Spinal cord (tissue), 9 donors: ENCODE measurements at regions not wholly inside any gene's neighbourhood (a gene's known extent, or its start where the extent isn't known, plus 50 kb on each side); places are given as distances from the start of the nearest gene placed in this dataset.

Source experiments
- DNase-seq, 6 donors: peaks; one replicate each; pipeline versions ENCODE4 v3.0.0 to v3.0.0-alpha.2; 2013 to 2015; ENCODE audit warnings: low spot score in 6 of 6, low read depth in 4 of 6
- H3K27ac ChIP-seq: one replicate; pipeline ENCODE4 v1.5.1; 2013; ENCODE audit warnings: low read depth, low read length, control low read depth
- H3K27me3 ChIP-seq: one replicate; pipeline ENCODE4 v1.6.1; 2013; ENCODE audit warnings: low read length; ENCODE audit not compliant: control insufficient read depth, insufficient read depth
- H3K36me3 ChIP-seq: one replicate; pipeline ENCODE4 v1.6.1; 2013; ENCODE audit warnings: low read length; ENCODE audit not compliant: control insufficient read depth, insufficient read depth
- H3K4me1 ChIP-seq: one replicate; pipeline ENCODE4 v1.6.1; 2013; ENCODE audit warnings: low read length; ENCODE audit not compliant: control insufficient read depth, insufficient read depth
- H3K4me3 ChIP-seq: one replicate; pipeline ENCODE4 v1.5.1; 2013; ENCODE audit warnings: low read depth, low read length, control low read depth
- H3K9me3 ChIP-seq: one replicate; pipeline ENCODE4 v1.6.1; 2013; ENCODE audit warnings: low read length; ENCODE audit not compliant: control insufficient read depth, insufficient read depth
- WGBS: methylation state at CpG from one replicate; pipeline ENCODE4 v1.1.5; 2013; ENCODE audit warnings: missing lambda C conversion rate; ENCODE audit not compliant: insufficient coverage; 5-methylcytosine and 5-hydroxymethylcytosine counted together
- donor health status: healthy.

DNA sequence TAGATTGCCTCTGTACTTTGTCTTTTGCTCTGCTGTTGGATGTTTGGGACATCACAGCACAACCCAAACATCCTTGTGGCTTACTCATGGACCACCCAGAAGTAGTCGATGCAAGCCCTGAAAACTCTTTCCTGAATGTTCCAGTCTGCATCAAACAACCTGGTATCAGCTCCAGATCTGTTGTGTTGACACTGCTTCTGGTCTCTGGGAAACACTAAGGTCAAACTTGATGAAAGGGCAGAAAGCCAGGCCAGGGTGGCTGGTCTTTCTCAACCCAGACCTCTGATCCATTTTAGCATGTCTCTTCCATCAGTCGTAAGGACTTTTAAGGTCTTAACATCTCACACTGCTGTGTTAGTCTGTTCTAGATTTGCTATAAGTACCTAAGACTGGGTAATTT, 265.7 kb downstream of the ZNF536 start:
- Histone ChIP-seq H3K4me3 (no peak overlapping the region), H3K27ac (no peak overlapping the region), H3K27me3 (no peaks in the 10 kb centered on the region), H3K4me1 (no peaks in the 10 kb centered on the region), H3K36me3 (no peaks in the 10 kb centered on the region), H3K9me3 (no peaks in the 10 kb centered on the region)
- no peak for DNase-seq
- WGBS = 100% methylated on average over 1 of the region's 2 CpGs

DNA sequence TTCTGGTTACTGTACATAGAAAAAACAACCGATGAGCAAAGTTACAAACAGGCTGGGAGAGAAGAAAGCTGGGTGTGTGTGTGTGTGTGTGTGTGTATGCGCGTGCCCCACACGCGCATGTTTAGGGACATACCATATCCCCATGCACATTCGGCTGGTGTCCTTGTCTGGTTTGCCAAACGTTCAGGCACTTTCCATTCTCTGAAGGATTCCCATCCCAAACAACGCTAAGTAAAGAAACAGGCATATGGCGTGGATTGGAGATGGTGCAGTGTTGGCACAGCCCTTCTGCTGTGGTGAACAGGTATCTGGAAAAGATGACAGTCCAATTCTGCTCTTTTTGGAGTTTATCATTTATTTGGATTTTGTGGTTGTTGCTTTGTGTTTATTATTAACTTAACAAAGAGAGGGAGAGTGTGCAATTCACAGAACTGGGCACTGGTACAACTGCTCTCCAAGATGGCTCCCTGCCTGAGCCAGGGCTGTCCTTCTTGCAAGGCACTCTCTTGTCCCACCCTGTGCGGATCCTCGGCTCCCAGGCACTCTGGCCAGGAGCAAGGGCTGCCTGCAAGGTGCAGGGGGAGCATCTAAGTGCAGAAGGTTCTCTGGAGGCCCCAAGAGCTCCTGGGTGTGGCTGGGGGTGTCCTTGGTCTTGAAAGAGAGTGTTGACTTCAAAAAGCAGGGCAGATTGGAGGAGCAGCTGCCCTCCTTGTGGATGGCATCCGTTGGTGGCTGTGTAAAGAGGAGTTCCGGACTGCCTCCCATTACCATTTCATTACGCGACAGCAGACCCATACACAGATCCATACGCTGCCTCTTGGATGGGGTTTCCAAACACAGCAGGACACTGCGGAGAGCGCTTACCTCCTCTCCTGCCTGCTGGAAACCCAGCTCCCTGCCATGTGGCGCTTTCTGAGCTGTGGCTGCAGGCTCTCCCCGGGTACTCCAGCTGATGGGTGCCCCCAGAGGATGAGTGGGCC, 263.1 kb downstream of the ZNF536 start:
- no peak overlapping the region for H3K4me3 ChIP-seq
- peak in 1 of 6 donors; percentile 91 for DNase-seq
- no peaks in the 10 kb centered on the region for H3K9me3 ChIP-seq
- no peaks in the 10 kb centered on the region for H3K36me3 ChIP-seq
- 90% methylated on average over 12 of the region's 20 CpGs for WGBS
- no peak overlapping the region for H3K27ac ChIP-seq
- H3K27me3 ChIP-seq = no peaks in the 10 kb centered on the region
- peaks cover 9% of the 10 kb centered on the region for H3K4me1 ChIP-seq

DNA sequence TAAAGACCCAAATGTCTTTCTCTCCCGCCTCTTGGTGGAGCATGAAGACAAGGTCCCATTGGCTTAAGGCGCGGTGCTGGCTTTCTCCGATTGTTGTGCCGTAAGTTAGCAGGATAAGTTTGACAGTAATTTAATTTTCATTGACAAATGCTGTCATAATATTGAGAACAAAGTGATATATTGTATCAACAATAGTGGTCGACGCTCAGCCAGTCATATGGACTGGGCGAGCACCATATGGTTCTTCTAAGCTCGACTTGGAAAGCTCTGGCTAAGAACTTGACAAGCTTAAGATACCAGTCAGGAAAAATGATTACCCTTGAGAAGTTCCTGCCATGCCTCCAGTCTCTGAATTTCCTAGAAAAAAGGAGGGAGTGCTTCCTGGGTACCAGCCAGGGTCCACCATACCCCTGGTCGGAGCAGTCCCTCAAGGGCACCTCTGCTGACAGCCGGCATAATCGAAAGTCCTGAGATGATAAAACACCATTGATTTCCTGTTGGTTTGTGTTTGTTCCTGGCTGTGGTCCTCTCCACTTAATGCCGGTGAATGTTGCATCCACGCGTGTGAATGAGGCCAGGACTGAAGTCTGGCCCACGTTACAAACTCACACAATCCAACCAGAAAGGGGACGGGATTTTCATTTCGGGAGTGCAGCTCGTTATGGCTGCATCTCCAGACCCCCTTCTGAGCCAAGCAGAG, 262.1 kb downstream of the ZNF536 start:
- WGBS = 90% methylated on average over 10 of the region's 19 CpGs
- peaks cover 17% of the 10 kb centered on the region for H3K4me1 ChIP-seq
- H3K27me3 ChIP-seq = no peaks in the 10 kb centered on the region
- no peaks in the 10 kb centered on the region for H3K9me3 ChIP-seq
- no peaks in the 10 kb centered on the region for H3K36me3 ChIP-seq
- peak in 1 of 6 donors; percentile 87 for DNase-seq
- no peak overlapping the region for H3K27ac ChIP-seq
- no peak overlapping the region for H3K4me3 ChIP-seq

DNA sequence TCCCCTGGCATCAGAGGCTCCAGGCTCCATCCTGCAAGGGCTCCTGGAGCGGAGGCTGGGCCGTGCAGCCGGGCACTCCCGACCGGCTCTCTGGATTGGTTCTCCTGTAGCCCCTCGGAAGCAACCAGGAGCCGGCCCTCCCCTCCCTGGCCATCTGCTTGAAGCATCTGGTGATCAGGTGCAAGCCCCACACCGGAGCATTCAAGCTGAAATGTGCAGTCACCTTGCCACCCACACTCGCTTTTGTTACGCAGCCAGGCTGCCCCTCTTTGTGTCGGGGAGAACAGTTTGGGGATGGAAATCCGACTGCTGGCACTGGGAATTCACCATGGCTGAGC, 258.8 kb downstream of the ZNF536 start:
- Histone ChIP-seq H3K27me3 (no peaks in the 10 kb centered on the region), H3K36me3 (peaks cover 3% of the 10 kb centered on the region), H3K4me1 (peaks cover 30% of the 10 kb centered on the region), H3K27ac (no peak overlapping the region), H3K9me3 (no peaks in the 10 kb centered on the region), H3K4me3 (no peak overlapping the region)
- WGBS = 79% methylated on average over 11 of the region's 12 CpGs
- peak in 2 of 6 donors; percentile 57 to 61 for DNase-seq

DNA sequence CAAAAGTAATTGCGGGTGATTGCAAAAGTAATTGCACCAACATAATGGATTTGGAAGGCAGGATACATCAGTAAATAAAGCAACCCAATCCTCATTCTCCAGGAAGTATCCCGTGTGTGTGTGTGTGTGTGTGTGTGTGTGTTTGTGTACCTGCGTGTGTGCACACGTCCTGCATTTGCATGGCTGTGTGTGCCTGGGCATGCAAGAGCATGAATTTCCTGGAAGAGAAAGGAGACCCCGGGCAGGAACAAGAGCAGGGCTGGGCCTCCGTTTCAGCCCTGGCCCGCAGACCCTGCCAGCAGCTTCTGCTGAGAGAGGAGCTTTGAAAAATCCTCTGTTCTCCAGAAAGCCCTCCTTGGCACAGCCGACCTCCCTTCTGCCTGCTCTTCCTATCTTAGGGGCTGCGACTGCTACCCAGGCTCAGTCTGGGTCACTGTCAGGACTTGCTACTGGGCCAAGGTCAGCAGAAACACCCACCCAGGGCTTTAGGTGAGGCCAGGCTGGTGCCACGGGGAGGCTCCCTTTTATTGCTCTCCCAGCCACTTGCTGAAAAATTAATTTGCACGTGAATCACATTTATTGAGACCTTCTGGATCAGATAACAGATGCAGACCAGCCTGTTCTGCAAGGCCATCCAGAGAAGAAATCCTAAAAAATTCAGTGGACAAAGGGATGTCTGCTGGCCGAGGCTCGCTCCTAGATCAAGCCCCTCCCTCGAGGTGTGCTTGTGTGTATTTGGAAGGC, 258.3 kb downstream of the ZNF536 start:
- no peak overlapping the region for H3K4me3 ChIP-seq
- no peaks in the 10 kb centered on the region for H3K27me3 ChIP-seq
- WGBS = 34% methylated on average over 9 of the region's 14 CpGs
- DNase-seq = peak in 2 of 6 donors; percentile 39 to 45
- no peak overlapping the region for H3K27ac ChIP-seq
- H3K9me3 ChIP-seq = no peaks in the 10 kb centered on the region
- peaks cover 30% of the 10 kb centered on the region for H3K4me1 ChIP-seq
- H3K36me3 ChIP-seq = peaks cover 3% of the 10 kb centered on the region

DNA sequence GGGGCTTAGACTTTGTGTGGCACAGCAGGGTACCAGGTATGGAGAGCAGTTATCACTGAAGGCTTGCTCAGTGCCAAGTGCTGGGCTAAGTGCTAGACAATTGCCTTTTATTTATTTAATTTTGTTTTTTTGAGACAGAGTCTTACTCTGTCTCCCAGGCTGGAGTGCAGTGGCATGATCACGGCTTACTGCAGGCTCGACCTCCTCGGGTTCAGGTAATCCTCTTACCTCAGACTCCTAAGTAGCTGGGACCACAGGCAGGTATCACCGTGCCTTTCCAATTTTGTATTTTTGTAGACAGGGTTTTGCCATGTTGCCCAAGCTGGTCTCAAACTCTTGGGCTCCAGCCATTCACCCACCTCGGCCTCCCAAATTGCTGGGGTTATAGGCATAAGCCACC, 256.9 kb downstream of the ZNF536 start:
- Histone ChIP-seq H3K27ac (no peak overlapping the region), H3K36me3 (peaks cover 3% of the 10 kb centered on the region), H3K4me3 (no peak overlapping the region), H3K27me3 (no peaks in the 10 kb centered on the region), H3K4me1 (peaks cover 30% of the 10 kb centered on the region), H3K9me3 (no peaks in the 10 kb centered on the region)
- DNase-seq = no peak
- WGBS = 82% methylated on average over 5 of the region's 5 CpGs

DNA sequence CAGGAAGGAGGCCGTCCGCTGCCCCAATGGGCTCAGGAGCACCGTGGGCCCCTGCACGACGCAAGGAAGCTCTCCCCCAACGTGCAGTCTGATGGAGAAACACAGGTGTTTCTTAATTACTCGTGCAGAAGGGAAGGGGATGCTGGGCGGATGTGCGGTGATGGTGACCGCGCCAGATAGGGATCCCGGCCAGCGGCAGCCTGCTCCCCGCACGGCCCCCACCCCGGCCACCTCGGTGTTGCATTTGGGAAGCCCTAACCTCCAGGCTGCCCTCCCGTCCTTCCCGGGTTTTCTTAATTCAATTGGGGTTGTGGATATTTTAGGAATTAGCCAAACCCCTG, 254.4 kb downstream of the ZNF536 start:
- peaks cover 3% of the 10 kb centered on the region for H3K36me3 ChIP-seq
- no peaks in the 10 kb centered on the region for H3K9me3 ChIP-seq
- peaks cover 30% of the 10 kb centered on the region for H3K4me1 ChIP-seq
- no peak for DNase-seq
- no peaks in the 10 kb centered on the region for H3K27me3 ChIP-seq
- no peak overlapping the region for H3K27ac ChIP-seq
- WGBS = 80% methylated on average over 10 of the region's 19 CpGs
- no peak overlapping the region for H3K4me3 ChIP-seq

DNA sequence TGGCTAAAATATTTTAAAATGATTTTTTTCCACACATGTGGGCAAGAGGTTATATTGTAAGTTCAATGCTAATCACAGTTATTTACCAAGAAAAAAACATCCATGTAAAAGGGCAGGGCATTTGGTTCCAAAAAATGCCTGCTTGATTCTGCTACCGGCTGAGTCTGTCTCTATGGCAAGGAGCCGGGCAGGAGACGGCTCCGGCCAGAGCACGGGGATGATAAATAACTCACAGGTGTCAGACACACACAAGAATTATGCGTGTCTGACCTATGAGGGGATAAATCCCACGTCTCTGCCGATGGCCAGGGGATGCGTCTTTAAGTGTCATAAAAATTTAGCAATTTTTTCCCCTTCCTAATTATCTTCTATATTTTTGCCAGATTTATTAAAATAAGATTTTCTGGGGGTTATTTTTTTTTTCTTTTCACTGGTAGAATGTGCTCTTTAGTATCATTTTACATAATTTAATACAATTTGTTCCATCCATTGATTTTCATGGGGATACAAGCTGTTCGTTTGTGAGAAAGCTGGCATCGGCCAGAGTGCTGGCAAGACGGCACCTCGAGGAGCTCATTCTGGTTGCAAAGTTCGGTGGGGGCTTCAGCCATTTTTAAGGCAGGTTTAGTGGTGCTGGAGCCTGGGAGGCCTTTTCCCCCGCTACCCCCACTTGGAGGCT, 253.9 kb downstream of the ZNF536 start:
- peak in 2 of 6 donors; percentile 45 to 54 for DNase-seq
- Histone ChIP-seq H3K4me1 (peaks cover 29% of the 10 kb centered on the region), H3K36me3 (peaks cover 3% of the 10 kb centered on the region), H3K27me3 (no peaks in the 10 kb centered on the region), H3K4me3 (no peak overlapping the region), H3K9me3 (no peaks in the 10 kb centered on the region), H3K27ac (no peak overlapping the region)
- WGBS = 42% methylated on average over 4 of the region's 15 CpGs

DNA sequence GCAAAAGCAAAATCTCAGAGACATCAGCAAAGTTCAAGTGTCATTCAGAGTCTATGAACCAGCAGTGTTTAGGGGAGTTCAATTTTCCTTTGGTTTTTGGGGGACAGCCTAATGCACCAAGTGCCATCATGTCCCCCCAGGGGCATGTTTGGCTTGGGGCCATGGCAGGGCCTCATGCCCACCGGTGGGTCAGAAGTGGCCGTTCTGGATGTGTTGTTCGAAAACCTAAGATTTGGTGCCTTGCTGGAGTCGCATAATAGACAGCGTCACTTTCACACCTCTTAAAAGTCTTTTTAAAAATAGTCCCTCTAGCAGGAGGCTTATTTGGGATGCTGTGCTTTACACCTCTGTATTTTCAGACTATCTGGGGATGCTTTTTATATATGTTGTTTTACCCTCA, 250.1 kb downstream of the ZNF536 start:
- 89% methylated on average over 4 of the region's 5 CpGs for WGBS
- H3K4me1 ChIP-seq = no peaks in the 10 kb centered on the region
- no peak for DNase-seq
- peaks cover 3% of the 10 kb centered on the region for H3K36me3 ChIP-seq
- no peak overlapping the region for H3K27ac ChIP-seq
- H3K27me3 ChIP-seq = no peaks in the 10 kb centered on the region
- H3K9me3 ChIP-seq = no peaks in the 10 kb centered on the region
- H3K4me3 ChIP-seq = no peak overlapping the region
